Mesendoderm (in vitro differentiated cells): ENCODE measurements at regions not wholly inside any gene's neighbourhood (a gene's known extent, or its start where the extent isn't known, plus 50 kb on each side); places are given as distances from the start of the nearest gene placed in this dataset.
"Not testable (repeated sequence)": the region's sequence is repeated elsewhere in the genome, so short reads cannot be mapped to it uniquely, and the experiment has no call there.

Source experiments
- DNase-seq: peaks from one replicate; pipeline ENCODE4 v3.0.0; 2013
- H2AK5ac ChIP-seq: 2 replicates; pipeline ENCODE4 v1.6.1; 2013; ENCODE audit warnings: low read length, inconsistent platforms
- H2BK120ac ChIP-seq: 2 replicates; pipeline ENCODE4 v1.6.1; 2013; ENCODE audit warnings: low read depth, mild to moderate bottlenecking, low read length, moderate library complexity, mixed read lengths
- H2BK15ac ChIP-seq: replicated peaks from 2 replicates; pipeline ENCODE4 v1.6.1; 2013; ENCODE audit warnings: low read depth, mild to moderate bottlenecking, moderate library complexity
- H2BK5ac ChIP-seq: 2 replicates; pipeline ENCODE4 v1.6.1; 2013; ENCODE audit warnings: low read length, inconsistent platforms
- H3K18ac ChIP-seq: 2 replicates; pipeline ENCODE4 v1.6.1; 2013; ENCODE audit warnings: mild to moderate bottlenecking, low read length, mixed read lengths
- H3K23ac ChIP-seq: one replicate; pipeline ENCODE4 v1.6.1; 2013; ENCODE audit warnings: low read length
- H3K27ac ChIP-seq: 2 replicates; pipeline ENCODE4 v1.5.1; 2013; ENCODE audit warnings: low read depth, mild to moderate bottlenecking, inconsistent platforms, low read length, moderate library complexity
- H3K27me3 ChIP-seq: 2 replicates; pipeline ENCODE4 v1.6.1; 2013; ENCODE audit warnings: low read length, control low read depth, mild to moderate bottlenecking, inconsistent platforms; ENCODE audit not compliant: insufficient read depth, poor library complexity
- H3K36me3 ChIP-seq: 2 replicates; pipeline ENCODE4 v1.6.1; 2013; ENCODE audit warnings: low read length, inconsistent platforms; ENCODE audit not compliant: control insufficient read depth, insufficient read depth
- H3K4ac ChIP-seq: one replicate; pipeline ENCODE4 v1.6.1; 2013; ENCODE audit warnings: low read depth, mild to moderate bottlenecking, low read length, moderate library complexity
- H3K4me1 ChIP-seq: 2 replicates; pipeline ENCODE4 v1.6.1; 2013; ENCODE audit warnings: low read depth, low read length, inconsistent platforms; ENCODE audit not compliant: control insufficient read depth
- H3K4me2 ChIP-seq: 2 replicates; pipeline ENCODE4 v1.6.1; 2013; ENCODE audit warnings: low read length
- H3K4me3 ChIP-seq: 2 replicates; pipeline ENCODE4 v1.5.1; 2013; ENCODE audit warnings: mild to moderate bottlenecking, low read length
- H3K56ac ChIP-seq: one replicate; pipeline ENCODE4 v1.6.1; 2013; ENCODE audit warnings: low read length
- H3K79me1 ChIP-seq: 2 replicates; pipeline ENCODE4 v1.6.1; 2013; ENCODE audit warnings: low read length, inconsistent platforms
- H3K79me2 ChIP-seq: 2 replicates; pipeline ENCODE4 v1.6.1; 2013; ENCODE audit warnings: mild to moderate bottlenecking, low read length; ENCODE audit not compliant: control insufficient read depth, insufficient read depth
- H3K9ac ChIP-seq: 2 replicates; pipeline ENCODE4 v1.6.1; 2013; ENCODE audit warnings: low read length, inconsistent platforms
- H4K5ac ChIP-seq: one replicate; pipeline ENCODE4 v1.6.1; 2013; ENCODE audit warnings: low read length
- H4K8ac ChIP-seq: one replicate; pipeline ENCODE4 v1.6.1; 2013; ENCODE audit warnings: low read depth, mild to moderate bottlenecking, control low read depth, low read length, moderate library complexity
- WGBS: extraction: QIAGEN DNeasy Blood & Tissue Kit; methylation state at CpG from one replicate; pipeline ENCODE4 v1.1.7; 2013; ENCODE audit warnings: low lambda C conversion rate, missing lambda C conversion rate; ENCODE audit not compliant: insufficient coverage; ENCODE audit errors: extremely low coverage; 5-methylcytosine and 5-hydroxymethylcytosine counted together

DNA sequence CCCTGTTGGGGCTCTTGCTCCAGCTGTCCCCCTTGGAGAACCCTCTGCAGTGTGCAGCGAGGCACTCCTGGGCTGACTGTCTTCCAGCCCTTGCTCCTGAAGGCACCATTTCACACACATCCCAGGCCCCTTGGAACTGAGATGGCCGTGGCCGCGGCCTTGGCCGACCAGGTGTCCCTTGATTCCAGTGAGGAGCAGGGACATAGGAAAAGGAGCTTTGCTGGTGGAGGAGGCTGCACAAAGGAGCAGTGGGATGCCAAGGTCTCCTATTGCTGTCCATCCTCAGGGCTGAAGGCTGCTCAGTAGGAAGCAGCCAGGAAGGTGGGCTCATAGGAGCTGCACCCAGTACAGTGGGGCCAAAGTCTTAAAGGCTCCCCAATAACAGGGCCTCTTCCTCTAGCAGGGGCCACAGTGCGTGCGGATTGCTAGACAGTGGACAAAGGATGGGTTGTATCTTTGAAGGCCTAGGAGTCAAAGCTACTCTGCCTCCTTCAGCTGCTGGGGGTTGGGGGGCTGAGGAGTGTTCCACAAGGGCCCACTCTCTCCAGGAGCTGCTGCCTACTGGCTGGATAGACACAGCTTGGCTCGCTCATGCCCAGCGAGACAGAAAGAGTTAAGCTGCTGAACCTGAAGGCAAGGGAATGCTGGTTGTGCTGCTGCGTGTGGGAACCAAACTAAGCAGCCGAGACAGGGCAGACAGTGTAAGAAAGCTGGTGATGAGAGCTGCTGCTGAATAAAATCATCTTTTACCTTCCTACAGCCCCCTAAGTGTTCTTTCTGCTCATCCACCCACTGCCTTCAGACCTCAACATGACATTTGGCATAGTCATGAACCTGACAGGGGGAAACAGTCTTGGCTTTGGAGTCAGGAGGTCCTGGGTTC is 891.9 kb upstream of the ZNF722 start:
- Histone ChIP-seq H4K8ac (no peak overlapping the region), H3K4ac (no peak overlapping the region), H3K23ac (no peak overlapping the region), H3K4me2 (no peak overlapping the region), H3K4me1 (no peaks in the 10 kb centered on the region), H2BK120ac (no peak overlapping the region), H2AK5ac (no peak overlapping the region), H3K9ac (no peak overlapping the region), H3K36me3 (no peaks in the 10 kb centered on the region), H3K27ac (no peak overlapping the region), H4K5ac (no peak overlapping the region), H3K56ac (no peak overlapping the region), H3K18ac (no peak overlapping the region), H2BK15ac (no peak overlapping the region), H3K79me2 (no peaks in the 10 kb centered on the region), H3K4me3 (no peak overlapping the region), H3K27me3 (no peaks in the 10 kb centered on the region), H2BK5ac (no peak overlapping the region), H3K79me1 (no peaks in the 10 kb centered on the region)
- no peak for DNase-seq
- WGBS, result no CpG with 5 or more reads among the region's 11 CpGs

DNA sequence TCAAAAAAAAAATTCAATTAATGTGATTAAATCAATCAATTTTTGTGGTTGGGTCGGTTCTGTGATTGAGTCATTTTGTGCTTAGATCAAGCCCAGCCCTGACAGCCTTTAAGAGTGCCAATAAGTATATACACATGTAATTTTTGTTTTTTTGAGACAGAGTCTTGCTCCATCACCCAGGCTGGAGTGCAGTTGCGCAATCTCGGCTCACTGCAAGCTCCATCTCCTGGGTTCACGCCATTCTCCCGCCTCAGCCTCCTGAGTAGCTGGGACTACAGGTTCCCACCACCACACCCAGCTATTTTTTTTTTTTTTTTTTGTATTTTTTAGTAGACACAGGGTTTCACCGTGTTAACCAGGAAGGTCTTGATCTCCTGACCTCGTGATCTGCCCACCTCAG is 887.1 kb upstream of the ZNF722 start:
- H3K79me1 ChIP-seq, DNase-seq, H3K9ac ChIP-seq, H3K56ac ChIP-seq, H3K4ac ChIP-seq, H4K5ac ChIP-seq, H3K23ac ChIP-seq, H3K36me3 ChIP-seq, H2BK5ac ChIP-seq, H3K4me2 ChIP-seq, H2AK5ac ChIP-seq, H3K27ac ChIP-seq, H3K4me1 ChIP-seq, H3K18ac ChIP-seq, H2BK15ac ChIP-seq, H2BK120ac ChIP-seq, H3K27me3 ChIP-seq, H4K8ac ChIP-seq, H3K4me3 ChIP-seq, H3K79me2 ChIP-seq: not testable (repeated sequence)
- WGBS, result no CpG with 5 or more reads among the region's 7 CpGs

DNA sequence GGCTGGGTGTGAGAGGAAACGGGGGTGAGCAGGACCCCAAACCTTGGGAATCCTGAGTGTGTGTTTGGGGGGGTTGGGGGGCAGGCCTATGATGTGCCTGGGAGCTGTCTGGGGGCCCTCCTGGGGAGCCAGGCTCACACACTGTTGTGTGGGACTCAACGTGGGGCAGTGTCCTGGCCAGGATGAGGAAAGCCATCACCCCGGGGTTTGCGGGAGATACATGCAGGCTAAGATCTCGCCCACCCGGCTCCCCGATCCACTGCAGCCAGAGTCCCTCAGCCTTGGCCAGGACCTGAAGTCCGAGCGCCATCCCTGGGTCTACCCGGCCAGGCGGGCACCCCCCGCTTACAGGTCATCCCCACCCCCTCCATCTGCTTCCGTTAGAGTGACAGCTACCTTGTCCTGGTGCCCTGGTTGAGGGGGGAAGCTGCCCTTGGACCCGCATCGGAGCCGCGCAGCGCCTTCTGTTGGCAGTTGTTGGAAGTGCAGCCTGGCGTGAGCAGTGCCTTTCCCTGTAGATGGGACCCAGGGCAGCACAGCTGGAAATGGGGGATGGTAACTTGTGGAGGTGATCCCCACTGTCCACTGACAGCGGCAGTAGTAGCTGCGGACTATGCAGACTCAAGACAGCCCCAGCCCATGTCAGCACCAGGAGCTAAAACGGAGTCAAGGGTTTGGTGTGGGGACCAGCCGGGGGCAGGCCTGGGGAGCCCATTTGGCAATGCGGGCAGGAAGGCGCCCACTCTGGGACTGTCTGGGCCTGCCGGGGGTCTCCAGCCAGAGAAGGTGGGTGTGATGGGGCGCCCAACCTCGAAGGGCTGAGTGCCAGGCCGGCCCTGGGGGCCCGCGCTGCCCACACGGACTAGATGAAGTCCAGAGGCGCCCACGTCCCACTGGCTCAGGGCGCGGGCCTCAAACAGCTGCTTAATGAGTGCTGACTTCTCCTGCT is 885.6 kb upstream of the ZNF722 start:
- H2BK15ac ChIP-seq, result no peak overlapping the region
- no CpG with 5 or more reads among the region's 36 CpGs for WGBS

DNA sequence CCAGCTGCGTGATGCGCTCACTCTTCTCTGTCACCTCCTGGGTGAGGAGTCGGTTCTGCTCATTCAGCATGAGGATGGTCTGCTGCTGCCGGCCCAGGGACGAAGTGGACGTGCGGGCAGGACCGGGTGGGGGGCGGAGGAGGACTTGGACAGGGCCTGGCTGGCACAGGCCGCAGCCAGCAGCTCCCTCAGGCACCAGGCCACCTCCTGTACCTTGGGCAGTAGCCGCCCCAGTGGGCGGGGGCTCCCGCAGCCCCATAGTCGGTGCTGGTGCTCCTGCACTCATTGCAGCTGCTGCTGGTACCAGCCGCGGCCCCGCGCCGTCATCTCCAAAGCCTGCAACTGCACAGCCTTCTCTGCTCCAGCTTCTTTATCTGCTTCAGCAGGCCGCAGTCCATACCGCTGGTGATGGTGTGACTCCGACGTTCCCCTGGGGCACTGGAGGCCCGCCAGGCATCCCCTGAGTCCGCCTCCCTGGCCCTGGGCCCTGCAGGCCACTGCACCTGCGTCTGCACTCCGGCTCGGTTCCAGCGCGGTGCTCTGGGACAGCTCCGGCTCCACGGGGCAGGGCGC is 884.9 kb upstream of the ZNF722 start:
- Histone ChIP-seq H3K27ac (no peak overlapping the region), H3K18ac (no peak overlapping the region), H3K4me2 (no peak overlapping the region), H2BK15ac (no peak overlapping the region), H4K5ac (no peak overlapping the region), H3K27me3 (no peaks in the 10 kb centered on the region), H3K79me1 (no peaks in the 10 kb centered on the region), H4K8ac (no peak overlapping the region), H3K4me1 (no peaks in the 10 kb centered on the region), H3K79me2 (no peaks in the 10 kb centered on the region), H3K23ac (no peak overlapping the region), H3K36me3 (no peaks in the 10 kb centered on the region), H2BK5ac (no peak overlapping the region), H3K4me3 (no peak overlapping the region), H2BK120ac (no peak overlapping the region), H3K9ac (no peak overlapping the region), H3K56ac (no peak overlapping the region), H3K4ac (no peak overlapping the region), H2AK5ac (no peak overlapping the region)
- no peak for DNase-seq
- WGBS, result no CpG with 5 or more reads among the region's 33 CpGs

More for the DNA sequence above, 885.6 kb upstream of the ZNF722 start:
- Histone ChIP-seq H3K27me3 (no peaks in the 10 kb centered on the region), H3K4me2 (no peak overlapping the region), H3K79me1 (no peaks in the 10 kb centered on the region), H3K4me3 (no peak overlapping the region), H4K8ac (no peak overlapping the region), H2AK5ac (no peak overlapping the region), H3K18ac (no peak overlapping the region), H2BK120ac (no peak overlapping the region), H3K4me1 (no peaks in the 10 kb centered on the region), H2BK5ac (no peak overlapping the region), H3K4ac (no peak overlapping the region), H3K79me2 (no peaks in the 10 kb centered on the region), H4K5ac (no peak overlapping the region), H3K27ac (no peak overlapping the region), H3K36me3 (no peaks in the 10 kb centered on the region), H3K23ac (no peak overlapping the region), H3K9ac (no peak overlapping the region), H3K56ac (no peak overlapping the region)
- no peak for DNase-seq

DNA sequence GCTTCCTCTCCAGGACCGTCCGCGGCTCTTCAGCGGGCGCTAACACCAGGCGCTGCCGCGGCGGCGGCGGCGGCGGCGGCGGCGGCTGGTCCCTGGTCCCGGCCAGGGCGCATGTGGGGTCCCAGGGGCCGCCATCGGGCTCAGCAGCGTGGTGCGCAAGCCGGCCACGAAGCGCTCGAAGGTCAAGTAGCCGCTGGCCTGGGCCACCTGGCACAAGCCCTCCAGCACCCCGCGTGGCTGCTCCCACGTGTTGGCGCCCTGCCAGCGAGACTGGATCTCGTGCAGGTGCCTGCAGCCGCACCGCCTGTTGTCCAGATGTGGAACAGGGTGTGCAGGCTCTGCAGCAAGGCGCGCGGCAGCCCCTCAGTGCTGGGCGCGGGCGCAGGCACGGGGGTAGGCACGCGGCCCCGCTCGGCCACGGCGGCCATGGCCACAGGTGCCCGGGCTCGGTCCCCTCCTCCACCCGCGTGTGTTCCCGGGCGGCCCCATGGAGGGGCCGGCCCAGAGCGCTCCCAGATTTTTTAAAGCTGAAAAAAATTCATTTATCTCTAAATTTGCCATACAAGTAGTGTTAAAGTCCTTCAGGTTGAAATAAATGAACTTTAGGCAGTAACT is 884.2 kb upstream of the ZNF722 start:
- H3K23ac ChIP-seq, result no peak overlapping the region
- H3K9ac ChIP-seq, result no peak overlapping the region
- H2BK120ac ChIP-seq, result no peak overlapping the region
- H2BK15ac ChIP-seq, result no peak overlapping the region
- no peak overlapping the region for H4K8ac ChIP-seq
- H3K79me2 ChIP-seq, result no peaks in the 10 kb centered on the region
- WGBS, result no CpG with 5 or more reads among the region's 56 CpGs
- H2AK5ac ChIP-seq, result no peak overlapping the region
- no peak overlapping the region for H4K5ac ChIP-seq
- no peak overlapping the region for H3K18ac ChIP-seq
- no peak for DNase-seq
- H3K4me2 ChIP-seq, result no peak overlapping the region
- H3K4ac ChIP-seq, result no peak overlapping the region
- H3K79me1 ChIP-seq, result no peaks in the 10 kb centered on the region
- no peaks in the 10 kb centered on the region for H3K36me3 ChIP-seq
- no peaks in the 10 kb centered on the region for H3K27me3 ChIP-seq
- no peak overlapping the region for H3K56ac ChIP-seq
- no peaks in the 10 kb centered on the region for H3K4me1 ChIP-seq
- H3K27ac ChIP-seq, result no peak overlapping the region
- H2BK5ac ChIP-seq, result no peak overlapping the region
- no peak overlapping the region for H3K4me3 ChIP-seq
